Panc1 (cell line): ENCODE measurements at regions not wholly inside any gene's neighbourhood (a gene's known extent, or its start where the extent isn't known, plus 50 kb on each side); places are given as distances from the start of the nearest gene placed in this dataset.

ENCODE experiments used
- ATAC-seq: fragments of 200-7000 bp; cut with Tn5 transposase; 2 replicates; pipeline ENCODE4 v1.9.1; 2020; ENCODE audit warnings: mild to moderate bottlenecking, moderate library complexity
- BruUV-seq: library from RNA; stranded (reverse); fragments of 400-500 nt; replicated peaks from 2 replicates; lab custom pipeline; 2021; lab: Mats Ljungman, UMichigan
- CTCF ChIA-PET: fragments of 300-600 bp; sonication (Branson Sonifier 250); formaldehyde crosslinking; loops from one replicate; lab custom pipeline; 2022; ENCODE audit warnings: antibody characterized with exemption; lab: Charles Lee
- POLR2A ChIA-PET: fragments of 300-600 bp; sonication (Branson Sonifier 250); formaldehyde crosslinking; loops from one replicate; lab custom pipeline; 2022; ENCODE audit warnings: antibody characterized with exemption; lab: Charles Lee
- DNase-seq: peaks from one replicate; pipeline ENCODE4 v3.0.0-alpha.2; 2010; ENCODE audit warnings: low read depth, low spot score
- H3K27ac ChIP-seq: 2 replicates; pipeline ENCODE4 v1.5.1; 2011; ENCODE audit warnings: mild to moderate bottlenecking, low read length, inconsistent platforms
- H3K27me3 ChIP-seq: fragments of 200-500 bp; sonication (Bioruptor generic); 2 replicates; pipeline ENCODE4 v1.6.0; 2014; ENCODE audit warnings: low read length, inconsistent platforms; ENCODE audit not compliant: control insufficient read depth, insufficient read depth
- H3K36me3 ChIP-seq: fragments of 200-500 bp; sonication (Bioruptor generic); 2 replicates; pipeline ENCODE4 v1.5.1; 2014; ENCODE audit warnings: inconsistent platforms, mild to moderate bottlenecking, low read length, moderate library complexity; ENCODE audit not compliant: control insufficient read depth, insufficient read depth
- H3K4me1 ChIP-seq: 2 replicates; pipeline ENCODE4 v1.5.1; 2011; ENCODE audit warnings: inconsistent platforms, mild to moderate bottlenecking, low read length, moderate library complexity; ENCODE audit not compliant: control insufficient read depth, insufficient read depth
- H3K4me3 ChIP-seq, 2 experiments: 2 replicates each; pipeline ENCODE4 v1.5.1; 2011 to 2012; ENCODE audit warnings: low read depth in 2 of 2, low read length in 2 of 2, mild to moderate bottlenecking in 2 of 2, inconsistent platforms in 1 of 2, moderate library complexity in 1 of 2
- H3K9me3 ChIP-seq: fragments of 200-500 bp; sonication (Bioruptor generic); 2 replicates; pipeline ENCODE4 v1.5.1; 2014; ENCODE audit warnings: low read depth, mild to moderate bottlenecking, inconsistent platforms, low read length, moderate library complexity; ENCODE audit not compliant: control insufficient read depth, insufficient read depth
- CTCF ChIP-seq: fragments of 450-650 bp; IDR thresholded peaks from 2 replicates; pipeline ENCODE4 v1.5.1; 2017; ENCODE audit warnings: mild to moderate bottlenecking
- POLR2AphosphoS5 ChIP-seq: IDR thresholded peaks from 2 replicates; pipeline ENCODE4 v1.6.1; 2012; ENCODE audit warnings: mild to moderate bottlenecking, low read depth, low read length, moderate library complexity
- REST ChIP-seq, 2 experiments: IDR thresholded peaks; 2 replicates each; pipeline ENCODE4 v1.6.1; 2011 to 2012; ENCODE audit warnings: low read depth in 2 of 2, control low read depth in 1 of 2, low read length in 1 of 2, mild to moderate bottlenecking in 1 of 2, moderate library complexity in 1 of 2; ENCODE audit not compliant: insufficient read depth in 1 of 2
- SIN3A ChIP-seq: IDR thresholded peaks from 2 replicates; pipeline ENCODE4 v1.6.1; 2012; ENCODE audit warnings: low read depth, mild to moderate bottlenecking, low read length, moderate library complexity, borderline replicate concordance; ENCODE audit not compliant: insufficient read depth
- TCF7L2 ChIP-seq: IDR thresholded peaks from 2 replicates; pipeline ENCODE4 v1.6.1; 2011; ENCODE audit warnings: mild to moderate bottlenecking, low read depth, low read length, inconsistent platforms
- in situ Hi-C: cut with HindIII; loops from 2 replicates; pipeline ENCODE4 v1.10.0; 2016; ENCODE audit warnings: low sequenced_read_pairs, low pct_unique_long_range_greater_than_20kb
- intact Hi-C: fragments of 100-400 bp; cut with micrococcal nuclease; formaldehyde crosslinking; loops from one replicate; pipeline ENCODE4 v1.10.0; 2022; ENCODE audit not compliant: unreplicated experiment

GRCh38 chr5:39942606-39943005, 517.8 kb upstream of the DAB2 start:
- Histone ChIP-seq H3K4me3 (no peak overlapping the region), H3K27ac (no peak overlapping the region), H3K9me3 (no peaks in the 10 kb centered on the region), H3K4me1 (no peaks in the 10 kb centered on the region), H3K36me3 (no peaks in the 10 kb centered on the region), H3K27me3 (no peaks in the 10 kb centered on the region)
- no peak for DNase-seq
- no TSS peak for BruUV-seq
- intact Hi-C loops = loop anchor here (10.0 kb wide), 1 partner anchor 358 kb away; no protein-coding TSS in a partner anchor
- no peak for ATAC-seq
- in situ Hi-C loops = no loop called here
- CTCF ChIA-PET = no interaction called here
- TF ChIP-seq REST (IDR thresholded peaks at IDR 0.05; ENCODE audit: insufficient read depth in 1 of 2, low read depth in 2 of 2, low read length in 1 of 2) (no peak), SIN3A (no peak), TCF7L2 (no peak), POLR2AphosphoS5 (no peak), CTCF (no peak)
- POLR2A ChIA-PET = no interaction called here

DNA sequence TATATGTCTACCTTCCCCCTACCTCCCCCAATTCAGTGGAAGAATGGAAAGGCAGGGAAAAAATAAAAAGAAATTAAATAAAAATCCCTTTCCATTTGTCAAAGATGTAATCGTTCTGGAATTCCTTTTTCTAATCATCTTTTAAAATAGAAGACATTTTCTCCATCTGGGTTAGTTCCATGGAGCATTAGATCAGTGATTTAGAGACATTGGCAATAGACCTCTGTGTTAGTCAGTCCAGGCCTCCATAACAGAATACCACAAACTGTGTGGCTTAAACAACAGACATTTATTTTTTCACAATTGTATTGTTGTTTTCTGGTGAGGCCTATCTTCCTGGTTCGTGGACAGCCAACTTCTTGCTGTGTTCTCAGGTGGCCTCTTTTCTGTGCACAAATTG, 516.6 kb upstream of the DAB2 start:
- H3K4me1 ChIP-seq = no peaks in the 10 kb centered on the region
- in situ Hi-C loops = no loop called here
- CTCF ChIA-PET = no interaction called here
- BruUV-seq = no TSS peak
- H3K36me3 ChIP-seq = no peaks in the 10 kb centered on the region
- H3K9me3 ChIP-seq = no peaks in the 10 kb centered on the region
- no peaks in the 10 kb centered on the region for H3K27me3 ChIP-seq
- no peak overlapping the region for H3K27ac ChIP-seq
- DNase-seq = no peak
- no peak overlapping the region for H3K4me3 ChIP-seq
- TF ChIP-seq CTCF = no peak
- no peak for TF ChIP-seq TCF7L2
- TF ChIP-seq SIN3A = no peak
- POLR2A ChIA-PET = no interaction called here
- intact Hi-C loops = loop anchor here (10.0 kb wide), 1 partner anchor 357 kb away; no protein-coding TSS in a partner anchor
- ATAC-seq = no peak
